ENCODE measurements at regions not wholly inside any gene's neighbourhood (a gene's known extent, or its start where the extent isn't known, plus 50 kb on each side); places are given as distances from the start of the nearest gene placed in this dataset.

- Histone ChIP-seq H3K27ac (no peak overlapping the region), H3K4me1 (ENCODE audit: control insufficient read depth in 1 of 2, insufficient read depth in 1 of 2, low read depth in 1 of 2, low read length in 1 of 2) (no peaks in the 10 kb centered on the region), H3K9me3 (no peaks in the 10 kb centered on the region), H3K36me3 (no peaks in the 10 kb centered on the region), H3K27me3 (peaks cover 21% of the 10 kb centered on the region), H3K4me3 (ENCODE audit: low read depth in 1 of 2, low read length in 1 of 2) (no peak overlapping the region)
- TF ChIP-seq, protein P1, sequence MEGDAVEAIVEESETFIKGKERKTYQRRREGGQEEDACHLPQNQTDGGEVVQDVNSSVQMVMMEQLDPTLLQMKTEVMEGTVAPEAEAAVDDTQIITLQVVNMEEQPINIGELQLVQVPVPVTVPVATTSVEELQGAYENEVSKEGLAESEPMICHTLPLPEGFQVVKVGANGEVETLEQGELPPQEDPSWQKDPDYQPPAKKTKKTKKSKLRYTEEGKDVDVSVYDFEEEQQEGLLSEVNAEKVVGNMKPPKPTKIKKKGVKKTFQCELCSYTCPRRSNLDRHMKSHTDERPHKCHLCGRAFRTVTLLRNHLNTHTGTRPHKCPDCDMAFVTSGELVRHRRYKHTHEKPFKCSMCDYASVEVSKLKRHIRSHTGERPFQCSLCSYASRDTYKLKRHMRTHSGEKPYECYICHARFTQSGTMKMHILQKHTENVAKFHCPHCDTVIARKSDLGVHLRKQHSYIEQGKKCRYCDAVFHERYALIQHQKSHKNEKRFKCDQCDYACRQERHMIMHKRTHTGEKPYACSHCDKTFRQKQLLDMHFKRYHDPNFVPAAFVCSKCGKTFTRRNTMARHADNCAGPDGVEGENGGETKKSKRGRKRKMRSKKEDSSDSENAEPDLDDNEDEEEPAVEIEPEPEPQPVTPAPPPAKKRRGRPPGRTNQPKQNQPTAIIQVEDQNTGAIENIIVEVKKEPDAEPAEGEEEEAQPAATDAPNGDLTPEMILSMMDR (IDR thresholded peaks at IDR 0.05): no peak
Measured at GRCh38 chr9:21683484-21684175, 118.8 kb upstream of the MTAP start.

GRCh38 chr9:21684231-21684630 lies 118.2 kb upstream of the MTAP start:
- TF ChIP-seq, protein P1 (IDR thresholded peaks at IDR 0.05): no peak
- no peak overlapping the region for H3K27ac ChIP-seq
- H3K4me1 ChIP-seq (ENCODE audit: control insufficient read depth in 1 of 2, insufficient read depth in 1 of 2, low read depth in 1 of 2, low read length in 1 of 2): no peaks in the 10 kb centered on the region

DNA sequence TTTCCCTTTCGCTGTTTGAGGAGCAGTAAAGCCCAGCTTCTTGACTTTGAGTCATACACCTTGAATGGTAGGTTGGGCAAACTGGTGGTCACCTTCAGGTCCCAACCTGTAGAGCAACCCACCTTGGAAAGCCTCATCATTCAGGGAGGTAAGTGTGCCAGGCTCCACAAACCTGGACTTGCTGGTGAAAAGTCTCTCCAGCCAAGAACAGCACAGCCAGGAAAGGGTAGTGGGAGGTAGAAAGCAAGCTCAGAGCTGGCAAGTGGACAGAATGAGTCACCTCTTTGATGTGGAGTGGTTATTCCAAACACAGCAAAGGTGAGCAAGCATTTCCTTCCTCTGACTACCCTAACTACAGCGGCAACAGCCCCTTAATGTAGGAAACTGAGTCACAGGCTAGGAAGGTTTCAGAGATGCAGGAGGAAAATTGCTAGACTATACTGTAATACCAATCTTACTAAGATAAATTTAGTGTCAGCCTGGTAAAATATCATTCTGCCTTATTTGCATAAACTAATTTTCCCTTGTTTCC lies 117.5 kb upstream of the MTAP start:
- TF ChIP-seq, protein P1 (IDR thresholded peaks at IDR 0.05): no peak
- H3K9me3 ChIP-seq: no peaks in the 10 kb centered on the region
- peaks cover 11% of the 10 kb centered on the region for H3K27me3 ChIP-seq
- no peak overlapping the region for H3K4me3 ChIP-seq (ENCODE audit: low read depth in 1 of 2, low read length in 1 of 2)
- no peaks in the 10 kb centered on the region for H3K36me3 ChIP-seq
- no peaks in the 10 kb centered on the region for H3K4me1 ChIP-seq (ENCODE audit: control insufficient read depth in 1 of 2, insufficient read depth in 1 of 2, low read depth in 1 of 2, low read length in 1 of 2)
- no peak overlapping the region for H3K27ac ChIP-seq

More at GRCh38 chr9:21684231-21684630, 118.2 kb upstream of the MTAP start:
- H3K27me3 ChIP-seq: peaks cover 15% of the 10 kb centered on the region
- no peaks in the 10 kb centered on the region for H3K36me3 ChIP-seq
- H3K4me3 ChIP-seq (ENCODE audit: low read depth in 1 of 2, low read length in 1 of 2): no peak overlapping the region
- no peaks in the 10 kb centered on the region for H3K9me3 ChIP-seq

GRCh38 chr9:21685502-21685901 lies 116.9 kb upstream of the MTAP start:
- Histone ChIP-seq H3K9me3 (no peaks in the 10 kb centered on the region), H3K27me3 (peaks cover 6% of the 10 kb centered on the region), H3K27ac (no peak overlapping the region), H3K36me3 (no peaks in the 10 kb centered on the region), H3K4me1 (ENCODE audit: control insufficient read depth in 1 of 2, insufficient read depth in 1 of 2, low read depth in 1 of 2, low read length in 1 of 2) (no peaks in the 10 kb centered on the region), H3K4me3 (ENCODE audit: low read depth in 1 of 2, low read length in 1 of 2) (no peak overlapping the region)
- TF ChIP-seq, protein P1 (IDR thresholded peaks at IDR 0.05): no peak

- H3K9me3 ChIP-seq: no peaks in the 10 kb centered on the region
- no peak overlapping the region for H3K27ac ChIP-seq
- no peaks in the 10 kb centered on the region for H3K36me3 ChIP-seq
- H3K4me3 ChIP-seq (ENCODE audit: low read depth in 1 of 2, low read length in 1 of 2): no peak overlapping the region
- TF ChIP-seq, protein P1 (IDR thresholded peaks at IDR 0.05): no peak
- H3K27me3 ChIP-seq: peaks cover 7% of the 10 kb centered on the region
- no peaks in the 10 kb centered on the region for H3K4me1 ChIP-seq (ENCODE audit: control insufficient read depth in 1 of 2, insufficient read depth in 1 of 2, low read depth in 1 of 2, low read length in 1 of 2)
Measured at GRCh38 chr9:21686738-21687137, 115.7 kb upstream of the MTAP start.

All from neutrophil (primary cell).